SHP77 (cell line): ENCODE measurements at regions not wholly inside any gene's neighbourhood (a gene's known extent, or its start where the extent isn't known, plus 50 kb on each side); places are given as distances from the start of the nearest gene placed in this dataset.

Experiments
- DNase-seq, 2 experiments: peaks; one replicate each; lab custom pipeline; 2025; lab: John Stamatoyannopoulos, UW

- DNase-seq = no peak
Observed at GRCh38 chr7:112594397-112594796, 113.6 kb downstream of the LSMEM1 start.

GRCh38 chr7:112596260-112596659, 115.5 kb downstream of the LSMEM1 start:
- DNase-seq = no peak

GRCh38 chr7:112596981-112597380, 116.2 kb downstream of the LSMEM1 start:
- no peak for DNase-seq

GRCh38 chr7:112603673-112604072, 122.9 kb downstream of the LSMEM1 start:
- DNase-seq = no peak

- no peak for DNase-seq
Observed at GRCh38 chr7:112610636-112611035, 129.8 kb downstream of the LSMEM1 start.

GRCh38 chr7:112615701-112616100, 134.9 kb downstream of the LSMEM1 start:
- no peak for DNase-seq

- no peak for DNase-seq
Observed at GRCh38 chr7:112616295-112616694, 135.5 kb downstream of the LSMEM1 start.

- no peak for DNase-seq
Observed at GRCh38 chr7:112619343-112619742, 138.6 kb downstream of the LSMEM1 start.

GRCh38 chr7:112622159-112622715, 141.4 kb downstream of the LSMEM1 start:
- DNase-seq = no peak

- DNase-seq = no peak
Observed at GRCh38 chr7:112624416-112624815, 143.6 kb downstream of the LSMEM1 start.

GRCh38 chr7:112630565-112630964, 149.8 kb downstream of the LSMEM1 start:
- no peak for DNase-seq

GRCh38 chr7:112634107-112634506, 153.3 kb downstream of the LSMEM1 start:
- no peak for DNase-seq

GRCh38 chr7:112635742-112636141, 154.5 kb downstream of the TMEM168 start:
- no peak for DNase-seq

- no peak for DNase-seq
Observed at GRCh38 chr7:112638675-112639400, 151.4 kb downstream of the TMEM168 start.

GRCh38 chr7:112640685-112641084, 149.5 kb downstream of the TMEM168 start:
- no peak for DNase-seq

- peak; percentile 72 to 84 for DNase-seq
Observed at GRCh38 chr7:112646783-112647182, 143.4 kb downstream of the TMEM168 start.

GRCh38 chr7:112648781-112649180, 141.4 kb downstream of the TMEM168 start:
- DNase-seq = no peak

- DNase-seq = no peak
Observed at GRCh38 chr7:112649560-112649959, 140.6 kb downstream of the TMEM168 start.

- no peak for DNase-seq
Observed at GRCh38 chr7:112654322-112655216, 135.6 kb downstream of the TMEM168 start.

- DNase-seq = no peak
Observed at GRCh38 chr7:112665709-112666108, 124.5 kb downstream of the TMEM168 start.

- no peak for DNase-seq
Observed at GRCh38 chr7:112668561-112668960, 121.6 kb downstream of the TMEM168 start.

GRCh38 chr7:112669306-112669705, 120.9 kb downstream of the TMEM168 start:
- DNase-seq = no peak

- DNase-seq = no peak
Observed at GRCh38 chr7:112670193-112670592, 120.0 kb downstream of the TMEM168 start.
